Esophagus muscularis mucosa (tissue), 4 donors: ENCODE measurements at regions not wholly inside any gene's neighbourhood (a gene's known extent, or its start where the extent isn't known, plus 50 kb on each side); places are given as distances from the start of the nearest gene placed in this dataset.
"Not testable (repeated sequence)": the region's sequence is repeated elsewhere in the genome, so short reads cannot be mapped to it uniquely, and the experiment has no call there.

ENCODE experiments used
- DNase-seq: peaks from one replicate; pipeline ENCODE4 v3.0.0-alpha.2; 2017; ENCODE audit errors: extremely low spot score
- H3K27ac ChIP-seq, 4 donors: fragments of 200-600 bp; sonication (generic); replicated peaks in 1 of 4; 1 replicate in 3 of 4; 2 replicates in 1 of 4; pipeline ENCODE4 v1.5.1; 2016 to 2019; ENCODE audit warnings: mild to moderate bottlenecking in 1 of 4
- H3K27me3 ChIP-seq, 4 donors: fragments of 200-600 bp; sonication (generic); one replicate each; pipeline versions ENCODE4 v1.5.1 to v1.6.0; 2016 to 2019
- H3K36me3 ChIP-seq, 4 donors: fragments of 200-600 bp; sonication (generic); one replicate each; pipeline ENCODE4 v1.5.1; 2016 to 2019
- H3K4me1 ChIP-seq, 4 donors: fragments of 200-600 bp; sonication (generic); one replicate each; pipeline ENCODE4 v1.5.1; 2016 to 2019
- H3K4me3 ChIP-seq, 4 donors: fragments of 200-600 bp; sonication (generic); 1 replicate in 2 of 4; 2 replicates in 2 of 4; pipeline ENCODE4 v1.5.1; 2016 to 2019; ENCODE audit warnings: mild to moderate bottlenecking in 4 of 4, moderate library complexity in 1 of 4
- H3K9me3 ChIP-seq, 4 donors: fragments of 200-600 bp; sonication (generic); 1 replicate in 3 of 4; 2 replicates in 1 of 4; pipeline ENCODE4 v1.5.1; 2016 to 2019
- EP300 ChIP-seq: sonication (generic); formaldehyde crosslinking; IDR thresholded peaks from one replicate; pipeline ENCODE4 v1.6.1; 2017; ENCODE audit warnings: antibody characterized with exemption
- POLR2A ChIP-seq: fragments of 450-650 bp; IDR thresholded peaks from one replicate; pipeline ENCODE4 v1.6.1; 2017; ENCODE audit warnings: antibody characterized with exemption, moderate library complexity, mild to moderate bottlenecking, low read depth
- POLR2AphosphoS5 ChIP-seq, 2 donors: sonication (generic); formaldehyde crosslinking; IDR thresholded peaks; one replicate each; pipeline ENCODE4 v1.6.1; 2017; ENCODE audit warnings: antibody characterized with exemption in 2 of 2
- WGBS: methylation state at CpG from one replicate; pipeline ENCODE4 v1.1.5; 2018; 5-methylcytosine and 5-hydroxymethylcytosine counted together
- intact Hi-C: fragments of 100-400 bp; cut with DNase I; formaldehyde crosslinking; loops from one replicate; pipeline ENCODE4 v1.15.1; 2023
- TF ChIP-seq, protein P1 (sequence below), 3 experiments: fragments of 200-600 bp in 2 of 3; fragments of 450-650 bp in 1 of 3; sonication (generic) in 2 of 3; IDR thresholded peaks; one replicate each; pipeline ENCODE4 v1.5.1; 2017 to 2019; ENCODE audit warnings: antibody characterized with exemption in 3 of 3, mild to moderate bottlenecking in 2 of 3, moderate library complexity in 1 of 3

DNA sequence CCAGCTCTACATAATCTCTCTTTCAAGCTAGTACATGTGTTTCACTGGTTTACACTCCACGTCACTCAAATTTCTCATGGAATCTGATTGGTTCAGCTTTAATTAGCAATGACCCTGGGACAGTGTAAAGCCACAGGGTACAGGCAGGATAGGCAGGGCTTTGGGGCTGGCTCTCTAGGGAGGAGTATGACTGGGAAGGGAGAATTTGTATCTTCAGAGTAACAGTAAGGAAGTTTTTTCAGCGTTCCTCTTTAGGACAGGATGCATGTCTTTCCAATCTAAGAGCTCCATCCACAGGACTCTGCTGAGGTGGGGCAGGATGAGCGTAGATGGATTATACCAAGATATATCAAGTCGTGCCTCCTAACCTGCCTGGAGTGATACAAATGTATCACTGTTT is 112.0 kb upstream of the CLEC14A start:
- Histone ChIP-seq H3K4me3 (no peak overlapping the region), H3K27me3 (no peaks in the 10 kb centered on the region), H3K4me1 (no peaks in the 10 kb centered on the region), H3K9me3 (no peaks in the 10 kb centered on the region), H3K27ac (no peak overlapping the region), H3K36me3 (no peaks in the 10 kb centered on the region)
- intact Hi-C loops = no loop called here
- 81% methylated on average over 4 of the region's 4 CpGs for WGBS
- no peak for DNase-seq
- TF ChIP-seq POLR2AphosphoS5 (IDR thresholded peaks at IDR 0.05) (no peak), EP300 (no peak), POLR2A (no peak)
- TF ChIP-seq, protein P1, sequence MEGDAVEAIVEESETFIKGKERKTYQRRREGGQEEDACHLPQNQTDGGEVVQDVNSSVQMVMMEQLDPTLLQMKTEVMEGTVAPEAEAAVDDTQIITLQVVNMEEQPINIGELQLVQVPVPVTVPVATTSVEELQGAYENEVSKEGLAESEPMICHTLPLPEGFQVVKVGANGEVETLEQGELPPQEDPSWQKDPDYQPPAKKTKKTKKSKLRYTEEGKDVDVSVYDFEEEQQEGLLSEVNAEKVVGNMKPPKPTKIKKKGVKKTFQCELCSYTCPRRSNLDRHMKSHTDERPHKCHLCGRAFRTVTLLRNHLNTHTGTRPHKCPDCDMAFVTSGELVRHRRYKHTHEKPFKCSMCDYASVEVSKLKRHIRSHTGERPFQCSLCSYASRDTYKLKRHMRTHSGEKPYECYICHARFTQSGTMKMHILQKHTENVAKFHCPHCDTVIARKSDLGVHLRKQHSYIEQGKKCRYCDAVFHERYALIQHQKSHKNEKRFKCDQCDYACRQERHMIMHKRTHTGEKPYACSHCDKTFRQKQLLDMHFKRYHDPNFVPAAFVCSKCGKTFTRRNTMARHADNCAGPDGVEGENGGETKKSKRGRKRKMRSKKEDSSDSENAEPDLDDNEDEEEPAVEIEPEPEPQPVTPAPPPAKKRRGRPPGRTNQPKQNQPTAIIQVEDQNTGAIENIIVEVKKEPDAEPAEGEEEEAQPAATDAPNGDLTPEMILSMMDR (IDR thresholded peaks at IDR 0.05) = no peak

DNA sequence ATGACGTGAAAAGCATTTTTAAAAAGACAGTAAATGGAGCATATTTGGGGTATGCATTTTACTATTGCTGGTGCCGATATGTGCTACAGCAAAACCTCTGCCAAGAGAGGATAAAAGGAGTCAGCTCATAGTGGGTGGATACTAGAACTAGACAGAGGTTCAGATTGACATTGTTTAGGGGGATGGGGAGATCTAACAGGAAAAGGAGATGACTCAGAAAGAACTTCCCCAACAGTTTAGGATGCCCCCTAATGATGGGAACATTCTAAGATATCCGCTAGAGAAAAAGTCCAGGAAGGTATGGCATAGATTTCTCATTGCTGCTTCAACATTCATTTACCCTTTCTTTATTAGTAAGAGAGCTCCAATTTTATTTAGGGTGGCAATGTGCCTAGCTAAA is 110.5 kb upstream of the CLEC14A start:
- Histone ChIP-seq H3K36me3 (no peaks in the 10 kb centered on the region), H3K27ac (no peak overlapping the region), H3K9me3 (no peaks in the 10 kb centered on the region), H3K4me1 (no peaks in the 10 kb centered on the region), H3K4me3 (no peak overlapping the region), H3K27me3 (no peaks in the 10 kb centered on the region)
- intact Hi-C loops = no loop called here
- WGBS = 72% methylated on average over 3 of the region's 3 CpGs
- no peak for DNase-seq
- TF ChIP-seq POLR2A (no peak), EP300 (no peak)
- TF ChIP-seq, protein P1 (IDR thresholded peaks at IDR 0.05) = no peak

DNA sequence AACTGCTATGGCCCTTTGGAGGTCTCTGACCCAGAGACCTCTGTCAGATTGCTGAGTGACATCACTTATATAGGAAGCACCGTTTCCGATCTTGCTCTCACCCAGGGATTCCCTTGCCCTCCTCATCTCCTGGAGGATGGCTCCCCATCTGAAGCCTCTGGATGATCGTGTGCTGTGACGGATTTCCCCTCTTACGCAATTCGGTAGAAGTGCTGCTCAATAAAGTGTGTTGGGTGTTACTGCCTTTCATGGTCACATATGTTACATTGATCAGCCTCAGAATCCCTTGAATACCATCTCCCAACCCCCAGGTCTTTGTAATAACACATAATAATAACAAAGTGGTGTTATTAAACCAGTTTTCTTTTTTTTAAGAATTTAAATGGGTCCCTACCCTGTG is 107.3 kb upstream of the CLEC14A start:
- H3K27me3 ChIP-seq = no peaks in the 10 kb centered on the region
- H3K36me3 ChIP-seq = no peaks in the 10 kb centered on the region
- H3K4me1 ChIP-seq = no peaks in the 10 kb centered on the region
- no peak overlapping the region for H3K4me3 ChIP-seq
- no peak overlapping the region for H3K27ac ChIP-seq
- no peaks in the 10 kb centered on the region for H3K9me3 ChIP-seq
- DNase-seq = no peak
- WGBS = 86% methylated on average over 6 of the region's 6 CpGs
- intact Hi-C loops = no loop called here
- no peak for TF ChIP-seq EP300
- TF ChIP-seq POLR2AphosphoS5 (IDR thresholded peaks at IDR 0.05) = no peak
- TF ChIP-seq POLR2A = no peak
- TF ChIP-seq, protein P1 (IDR thresholded peaks at IDR 0.05) = no peak

DNA sequence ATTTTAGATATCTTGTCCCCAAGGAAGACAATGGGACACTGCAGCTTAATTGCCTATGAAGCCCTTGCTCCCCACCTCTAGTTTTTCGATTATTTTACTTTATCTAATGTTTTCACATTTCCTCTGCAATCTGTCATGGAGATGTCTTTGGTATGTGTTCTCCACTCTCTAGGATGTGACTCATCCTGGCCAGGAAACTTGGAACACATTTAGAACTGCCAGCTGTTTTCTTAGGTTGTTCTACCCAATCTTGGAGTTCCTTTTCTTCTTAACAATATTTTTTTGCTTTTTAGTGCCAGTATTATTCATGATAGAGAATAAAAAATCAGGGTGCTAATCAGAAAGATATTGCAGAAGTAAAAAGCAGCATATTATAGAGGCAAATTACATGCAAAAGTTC is 101.7 kb upstream of the CLEC14A start:
- no peak overlapping the region for H3K27ac ChIP-seq
- TF ChIP-seq EP300 (no peak), POLR2A (no peak), POLR2AphosphoS5 (IDR thresholded peaks at IDR 0.05) (no peak)
- TF ChIP-seq, protein P1 (IDR thresholded peaks at IDR 0.05) = no peak
- DNase-seq = no peak
- H3K27me3 ChIP-seq = no peaks in the 10 kb centered on the region
- intact Hi-C loops = no loop called here
- H3K36me3 ChIP-seq = no peaks in the 10 kb centered on the region
- peaks cover 0 to 5% (median 0%) of the 10 kb centered on the region in 4 donors for H3K9me3 ChIP-seq
- H3K4me1 ChIP-seq = peaks cover 0 to 8% (median 0%) of the 10 kb centered on the region in 4 donors
- H3K4me3 ChIP-seq = no peak overlapping the region
- WGBS = 37% methylated on average over 1 of the region's 1 CpG

DNA sequence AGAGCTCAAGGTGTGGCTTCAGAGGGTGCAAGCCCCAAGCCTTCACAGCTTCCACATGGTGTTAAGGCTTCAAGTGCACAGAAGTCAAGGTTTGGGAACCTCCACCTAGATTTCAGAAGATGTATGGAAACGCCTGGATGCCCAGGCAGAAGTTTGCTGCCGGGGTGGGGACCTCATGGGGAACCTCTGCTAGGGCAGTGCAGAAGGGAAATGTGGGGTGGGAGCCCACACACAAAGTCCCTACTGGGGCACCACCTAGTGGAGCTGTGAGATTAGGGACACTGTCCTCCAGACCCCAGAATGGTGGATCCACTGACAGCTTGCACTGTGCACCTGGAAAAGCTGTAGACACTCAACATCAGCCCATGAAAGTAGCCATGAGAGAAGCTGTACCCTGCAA is 99.6 kb upstream of the CLEC14A start:
- H3K27me3 ChIP-seq, H3K27ac ChIP-seq, H3K9me3 ChIP-seq, H3K36me3 ChIP-seq, H3K4me3 ChIP-seq, H3K4me1 ChIP-seq, intact Hi-C loops, DNase-seq: not testable (repeated sequence)
- 66% methylated on average over 2 of the region's 2 CpGs for WGBS
